ENCODE measurements at regions not wholly inside any gene's neighbourhood (a gene's known extent, or its start where the extent isn't known, plus 50 kb on each side); places are given as distances from the start of the nearest gene placed in this dataset.

GRCh38 chr11:81990659-81991443 is 742.8 kb downstream of the FAM181B start:
- H3K27me3 ChIP-seq (replicated peaks in 1 of 4; ENCODE audit: control insufficient read depth in 3 of 4, extremely low read depth in 1 of 4, insufficient read depth in 3 of 4, low read length in 3 of 4): no peaks in the 10 kb centered on the region
- peaks cover 14 to 22% of the 10 kb centered on the region in 2 experiments for H3K9me3 ChIP-seq (ENCODE audit: insufficient read depth in 2 of 2, low read depth in 1 of 2, low read length in 1 of 2)
- H4K91ac ChIP-seq (replicated peaks; ENCODE audit: insufficient read length, low read length): no peak overlapping the region
- H3K56ac ChIP-seq (replicated peaks; ENCODE audit: insufficient read length, low read depth, low read length): no peak overlapping the region
- TF ChIP-seq CTBP2 (IDR thresholded peaks at IDR 0.05; ENCODE audit: borderline replicate concordance, insufficient read depth, insufficient read length, low read length) (no peak), POLR2AphosphoS5 (IDR thresholded peaks at IDR 0.05; ENCODE audit: low read depth, low read length) (no peak), YY1 (IDR thresholded peaks at IDR 0.05; ENCODE audit: low read depth, low read length) (no peak), GABPA (IDR thresholded peaks at IDR 0.05; ENCODE audit: borderline replicate concordance, insufficient read depth, low read length) (no peak)
- no peaks in the 10 kb centered on the region for H3K79me2 ChIP-seq (ENCODE audit: control insufficient read depth in 1 of 2, insufficient read depth in 2 of 2, low read length in 2 of 2)
- no peak overlapping the region for H2AFZ ChIP-seq (ENCODE audit: low read length)
- H3K14ac ChIP-seq (ENCODE audit: insufficient read length): no peak overlapping the region
- no peak overlapping the region for H3K9ac ChIP-seq (replicated peaks in 1 of 4; ENCODE audit: extremely low read depth in 1 of 4, low read depth in 3 of 4, low read length in 3 of 4)
- no peak overlapping the region for H2BK20ac ChIP-seq (ENCODE audit: low read length)
- FAIRE-seq (no peak), DNase-seq (ENCODE audit: low read depth in 1 of 2, low spot score in 2 of 2) (no peak)
- H3K36me3 ChIP-seq (ENCODE audit: control insufficient read depth in 2 of 4, insufficient read depth in 4 of 4, low read length in 3 of 4): peaks cover 0 to 4% (median 0%) of the 10 kb centered on the region in 4 experiments; a peak in 1 of 8 replicates
- H3K4me1 ChIP-seq (replicated peaks in 1 of 4; ENCODE audit: control insufficient read depth in 3 of 4, insufficient read depth in 4 of 4, low read length in 3 of 4): no peaks in the 10 kb centered on the region
- H3K23ac ChIP-seq (ENCODE audit: insufficient read length): no peak overlapping the region
- H2BK12ac ChIP-seq (ENCODE audit: low read depth, low read length): no peak overlapping the region
- no peak overlapping the region for H3K18ac ChIP-seq (ENCODE audit: extremely low read depth, low read length)
- POLR2A ChIA-PET (ENCODE audit: partially characterized antibody): no interaction called here
- H4K20me1 ChIP-seq (replicated peaks in 1 of 2; ENCODE audit: control insufficient read depth in 1 of 2, insufficient read depth in 2 of 2, low read length in 2 of 2): no peaks in the 10 kb centered on the region
- H3K27ac ChIP-seq (ENCODE audit: low read depth, low read length): no peak overlapping the region
- no peak overlapping the region for H3K4me3 ChIP-seq (ENCODE audit: extremely low read depth in 1 of 4, insufficient read depth in 2 of 4, low read depth in 3 of 4, low read length in 4 of 4)
- H3K4me2 ChIP-seq (ENCODE audit: insufficient read depth in 1 of 2, low read depth in 2 of 2, low read length in 2 of 2): no peak overlapping the region
- CTCF ChIA-PET (ENCODE audit: partially characterized antibody): no interaction called here
- H3K79me1 ChIP-seq (ENCODE audit: low read depth, low read length): no peaks in the 10 kb centered on the region
- no peak overlapping the region for H4K8ac ChIP-seq (ENCODE audit: extremely low read depth, insufficient read depth, low read length)
- no peak overlapping the region for H3K4ac ChIP-seq (replicated peaks; ENCODE audit: insufficient read length, low read depth, low read length)
- no peak overlapping the region for H4K5ac ChIP-seq (ENCODE audit: insufficient read length, low read depth, low read length)
- H2BK5ac ChIP-seq (ENCODE audit: low read depth, low read length): no peak overlapping the region
- no peak overlapping the region for H2AK5ac ChIP-seq (ENCODE audit: low read depth, low read length)
- H2BK120ac ChIP-seq (replicated peaks; ENCODE audit: low read depth, low read length): no peak overlapping the region
- 84% methylated on average over 24 of the region's 27 CpGs; no CpG with 5 or more reads in 1 of the 2 experiments for WGBS, 2 experiments (ENCODE audit: extremely low coverage in 1 of 2, insufficient coverage in 1 of 2, insufficient read length in 1 of 2, insufficient replicate concordance in 2 of 2, low coverage in 1 of 2, low lambda C conversion rate in 2 of 2, missing lambda C conversion rate in 1 of 2)
- no peak overlapping the region for H2BK15ac ChIP-seq (ENCODE audit: low read length)
- H3K23me2 ChIP-seq (ENCODE audit: low read depth, low read length): no peaks in the 10 kb centered on the region

Data from H1 (cell line).